K562 (cell line): ENCODE measurements at regions not wholly inside any gene's neighbourhood (a gene's known extent, or its start where the extent isn't known, plus 50 kb on each side); places are given as distances from the start of the nearest gene placed in this dataset.

Experiments used
- CHD7 ChIP-seq: fragments of 200-600 bp; sonication (generic); IDR thresholded peaks from one replicate; pipeline ENCODE4 v1.6.1; 2012; ENCODE audit warnings: mild to moderate bottlenecking, low read depth, low read length, inconsistent platforms
- NR4A1 ChIP-seq, 2 experiments: fragments of 250-450 bp in 1 of 2; fragments of 450-650 bp in 1 of 2; sonication (Bioruptor Pico) in 1 of 2; IDR thresholded peaks; 2 replicates each; pipeline versions ENCODE4 v1.4.0 to v1.6.1; 2016 to 2020; ENCODE audit warnings: mild to moderate bottlenecking in 2 of 2, missing compliant biosample characterization in 1 of 2, missing genetic modification characterization in 1 of 2, moderate library complexity in 1 of 2
- TRIM25 ChIP-seq: fragments of 450-650 bp; IDR thresholded peaks from 2 replicates; pipeline ENCODE4 v1.7.0; 2016; ENCODE audit warnings: borderline replicate concordance
- ZNF407 ChIP-seq: fragments of 450-650 bp; IDR thresholded peaks from 2 replicates; pipeline ENCODE4 v1.6.1; 2016; ENCODE audit warnings: low read depth
- ZNF785 ChIP-seq: fragments of 250-450 bp; sonication (Bioruptor Pico); IDR thresholded peaks from 2 replicates; pipeline ENCODE4 v1.4.0; 2020; ENCODE audit warnings: mild to moderate bottlenecking

GRCh38 chr5:133700251-133700650 lies 87.9 kb upstream of the FSTL4 start (continued):
- TF ChIP-seq CHD7 (no peak), TRIM25 (no peak), ZNF407 (no peak), ZNF785 (no peak), NR4A1 (CRISPR knock-in tag; IDR thresholded peaks at IDR 0.05) (no peak), NR4A1 (tag; IDR thresholded peaks at IDR 0.05) (no peak)
